Erythroblast (primary cell): ENCODE measurements at regions not wholly inside any gene's neighbourhood (a gene's known extent, or its start where the extent isn't known, plus 50 kb on each side); places are given as distances from the start of the nearest gene placed in this dataset.

Source experiments
- GATA1 ChIP-seq: IDR thresholded peaks from 2 replicates; pipeline ENCODE4 v1.6.1; 2011; ENCODE audit warnings: low read depth, mild to moderate bottlenecking, control low read depth, low read length, moderate library complexity
- POLR2A ChIP-seq: IDR thresholded peaks from 2 replicates; pipeline ENCODE4 v1.6.1; 2011; ENCODE audit warnings: mild to moderate bottlenecking, low read length

DNA sequence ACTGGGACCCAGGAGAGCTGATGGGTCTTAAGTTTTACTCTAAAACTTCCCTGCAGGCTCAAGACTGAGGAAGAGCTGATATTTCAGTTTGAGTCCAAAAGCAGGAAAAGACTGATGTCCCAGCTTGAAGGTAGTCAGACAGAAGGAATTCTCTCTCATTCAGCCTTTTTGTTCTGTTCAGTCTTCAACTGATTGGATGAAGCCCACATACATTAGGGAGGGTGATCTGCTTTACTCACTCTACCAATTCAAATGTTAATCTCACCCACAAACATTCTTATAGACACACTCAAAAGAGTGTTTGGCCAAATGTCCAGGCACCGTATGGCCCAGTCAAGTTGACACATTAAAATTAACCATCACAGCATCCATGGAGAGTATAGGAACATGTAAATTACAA, 173.5 kb downstream of the KCNRG start:
- TF ChIP-seq POLR2A (no peak), GATA1 (no peak)
